GM12878 (cell line): ENCODE measurements at regions not wholly inside any gene's neighbourhood (a gene's known extent, or its start where the extent isn't known, plus 50 kb on each side); places are given as distances from the start of the nearest gene placed in this dataset.

Source experiments
- CTCF ChIP-seq, 3 experiments: IDR thresholded peaks in 2 of 3; conservative IDR thresholded peaks in 1 of 3; 2 replicates each; pipeline ENCODE4 v1.5.1; 2011; ENCODE audit warnings: low read depth in 3 of 3, low read length in 3 of 3, mild to moderate bottlenecking in 3 of 3, control low read depth in 2 of 3, moderate library complexity in 2 of 3, inconsistent platforms in 1 of 3, mixed read lengths in 1 of 3; ENCODE audit not compliant: control insufficient read depth in 2 of 3, insufficient read depth in 1 of 3; ENCODE audit errors: extremely low read depth in 1 of 3
- REST ChIP-seq: IDR thresholded peaks from 2 replicates; pipeline ENCODE4 v1.6.1; 2012; ENCODE audit warnings: mild to moderate bottlenecking, low read depth, low read length
- SREBF1 ChIP-seq: IDR thresholded peaks from 2 replicates; pipeline ENCODE4 v1.6.1; 2012; ENCODE audit warnings: mild to moderate bottlenecking, low read length

DNA sequence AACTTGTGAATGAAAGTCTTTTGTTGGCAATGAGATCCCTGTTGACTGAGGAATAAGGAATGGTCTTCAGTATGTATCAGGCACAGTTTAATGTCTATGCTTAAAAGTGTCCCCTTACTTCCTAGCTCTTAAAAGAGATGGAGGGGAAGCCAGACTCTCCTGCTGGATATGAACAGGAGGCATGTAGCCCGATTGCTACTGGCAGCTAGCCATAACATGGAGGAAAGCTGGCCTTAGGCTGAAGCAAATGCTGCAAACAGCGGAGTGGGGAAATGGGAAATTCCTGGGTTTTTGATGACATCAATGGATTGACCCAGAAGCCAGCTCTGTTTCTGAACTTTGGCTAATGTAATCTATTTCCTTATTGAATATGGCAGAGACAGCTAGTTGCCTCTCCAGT, 266.1 kb downstream of the SLC4A3 start:
- TF ChIP-seq CTCF (IDR thresholded peaks at IDR 0.05 in 2 of 3, conservative IDR thresholded peaks at IDR 0.05 in 1 of 3; ENCODE audit: control insufficient read depth in 2 of 3, extremely low read depth in 1 of 3, insufficient read depth in 1 of 3, low read depth in 3 of 3, low read length in 3 of 3) (no peak), REST (no peak), SREBF1 (no peak)
